OCI-LY3 (cell line): ENCODE measurements at regions not wholly inside any gene's neighbourhood (a gene's known extent, or its start where the extent isn't known, plus 50 kb on each side); places are given as distances from the start of the nearest gene placed in this dataset.

Source experiments
- CTCF ChIP-seq: fragments of 200-600, 300-600 bp; sonication (generic); IDR thresholded peaks from 2 replicates; pipeline ENCODE4 v1.5.1; 2014; ENCODE audit warnings: antibody characterized with exemption, low read length, low read depth
- EZH2phosphoT487 ChIP-seq: fragments of 200-600 bp; shearing (Covaris generic); IDR thresholded peaks from 2 replicates; pipeline ENCODE4 v1.6.1; 2018; ENCODE audit warnings: antibody characterized with exemption, mixed run types, low read depth

DNA sequence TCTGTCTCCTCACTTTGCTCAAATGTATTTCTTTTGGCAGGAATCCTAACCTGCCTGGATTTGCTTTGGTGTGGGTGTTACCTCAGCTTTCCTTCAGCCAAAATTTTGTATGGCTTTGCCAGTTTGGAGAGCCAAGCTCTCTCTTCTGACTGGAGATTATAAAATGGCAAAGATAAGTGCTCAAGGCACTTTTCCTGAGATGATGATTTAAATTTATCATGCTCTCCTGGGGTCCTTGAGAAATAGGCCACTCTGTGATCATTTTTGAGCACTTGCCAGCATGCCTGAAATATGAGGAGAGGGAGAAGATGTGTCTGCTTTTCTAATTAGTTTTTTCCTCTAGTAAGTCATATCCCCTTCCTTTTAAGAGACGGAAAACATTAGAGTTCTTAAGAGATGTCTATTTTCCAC lies 683.0 kb downstream of the SLC4A3 start:
- TF ChIP-seq EZH2phosphoT487 = no peak
- no peak for TF ChIP-seq CTCF
